K562 (cell line): ENCODE measurements at regions not wholly inside any gene's neighbourhood (a gene's known extent, or its start where the extent isn't known, plus 50 kb on each side); places are given as distances from the start of the nearest gene placed in this dataset.

Experiments
- CBFA2T3 ChIP-seq: fragments of 450-650 bp; IDR thresholded peaks from 2 replicates; pipeline ENCODE4 v1.6.1; 2017
- GTF2E2 ChIP-seq: fragments of 200-800 bp; sonication (Bioruptor generic); IDR thresholded peaks from 2 replicates; pipeline ENCODE4 v1.6.1; 2016; ENCODE audit warnings: missing genetic modification characterization, missing compliant biosample characterization
- NFE2 ChIP-seq: IDR thresholded peaks from 2 replicates; pipeline ENCODE4 v1.6.1; 2014; ENCODE audit warnings: antibody characterized with exemption, low read depth
- NR4A1 ChIP-seq, 2 experiments: fragments of 250-450 bp in 1 of 2; fragments of 450-650 bp in 1 of 2; sonication (Bioruptor Pico) in 1 of 2; IDR thresholded peaks; 2 replicates each; pipeline versions ENCODE4 v1.4.0 to v1.6.1; 2016 to 2020; ENCODE audit warnings: mild to moderate bottlenecking in 2 of 2, missing compliant biosample characterization in 1 of 2, missing genetic modification characterization in 1 of 2, moderate library complexity in 1 of 2
- SAFB ChIP-seq: fragments of 200-400 bp; formaldehyde crosslinking; IDR thresholded peaks from 2 replicates; pipeline ENCODE4 v1.6.1; 2017; ENCODE audit warnings: low read depth, low read length, borderline replicate concordance
- USF1 ChIP-seq: sonication (generic); formaldehyde crosslinking; IDR thresholded peaks from 2 replicates; pipeline ENCODE4 v1.9.0; 2022; ENCODE audit warnings: mild to moderate bottlenecking, missing genetic modification reagents
- YBX1 ChIP-seq: fragments of 450-650 bp; IDR thresholded peaks from 2 replicates; pipeline ENCODE4 v1.7.1; 2016; ENCODE audit warnings: mild to moderate bottlenecking
- ZBTB43 ChIP-seq: sonication (generic); formaldehyde crosslinking; IDR thresholded peaks from 2 replicates; pipeline ENCODE4 v1.8.0; 2023; ENCODE audit warnings: mild to moderate bottlenecking, missing genetic modification reagents
- ZKSCAN8 ChIP-seq: fragments of 200-800 bp; sonication (Bioruptor generic); IDR thresholded peaks from 2 replicates; pipeline ENCODE4 v1.6.1; 2016; ENCODE audit warnings: missing genetic modification characterization, missing compliant biosample characterization
- ZNF277 ChIP-seq: fragments of 250-450 bp; sonication (Bioruptor Pico); IDR thresholded peaks from 2 replicates; pipeline ENCODE4 v1.8.0; 2022; ENCODE audit warnings: inconsistent platforms, mild to moderate bottlenecking, moderate library complexity, borderline replicate concordance

- no peak for TF ChIP-seq ZBTB43 (CRISPR knock-in tag)
- no peak for TF ChIP-seq USF1 (CRISPR knock-in tag)
- no peak for TF ChIP-seq CBFA2T3
- no peak for TF ChIP-seq ZNF277 (CRISPR knock-in tag)
- TF ChIP-seq SAFB: no peak
- TF ChIP-seq ZKSCAN8 (CRISPR knock-in tag): no peak
- TF ChIP-seq GTF2E2 (tag): no peak
- TF ChIP-seq NFE2: no peak
- no peak for TF ChIP-seq YBX1
- no peak for TF ChIP-seq NR4A1 (CRISPR knock-in tag; IDR thresholded peaks at IDR 0.05)
- TF ChIP-seq NR4A1 (tag; IDR thresholded peaks at IDR 0.05): no peak
These were observed 307.9 kb downstream of the SNX13 start (continued) for GRCh38 chr7:17632384-17632783.
